ENCODE measurements at regions not wholly inside any gene's neighbourhood (a gene's known extent, or its start where the extent isn't known, plus 50 kb on each side); places are given as distances from the start of the nearest gene placed in this dataset.
A peak's percentile ranks its signal among the peaks of the same experiment; 100 is the strongest.

GRCh38 chr6:27812805-27813492 lies 99.2 kb downstream of the OR2B2 start:
- H3K9ac ChIP-seq (ENCODE audit: extremely low read depth, low read length, poor library complexity, severe bottlenecking), result no peak overlapping the region
- Mint-ChIP-seq H3K4me3 (peak overlapping the region; percentile 67), H3K27ac (peak overlapping the region; percentile 99), H3K4me1 (peaks cover 37% of the 10 kb centered on the region), H3K36me3 (ENCODE audit: low read depth) (no peaks in the 10 kb centered on the region), H3K27me3 (ENCODE audit: insufficient read depth) (no peaks in the 10 kb centered on the region), H3K9me3 (no peaks in the 10 kb centered on the region)
- no peak for TF ChIP-seq CTCF (conservative IDR thresholded peaks at IDR 0.05)
- WGBS, 2 experiments (ENCODE audit: insufficient coverage in 1 of 2, insufficient read length in 1 of 2), result 89 to 93% methylated on average over 12 to 14 of the region's 14 CpGs
- peak; percentile 65 for DNase-seq
- H3K27ac ChIP-seq (ENCODE audit: low read depth, low read length), result no peak overlapping the region
- H3K4me3 ChIP-seq (ENCODE audit: low read length), result peak overlapping the region; percentile 76
- no peaks in the 10 kb centered on the region for H3K36me3 ChIP-seq (ENCODE audit: control insufficient read depth, insufficient read depth, low read length)
- no peaks in the 10 kb centered on the region for H3K9me3 ChIP-seq (ENCODE audit: control insufficient read depth, low read length)
- no peaks in the 10 kb centered on the region for H3K27me3 ChIP-seq (ENCODE audit: control insufficient read depth, insufficient read depth, low read length, poor library complexity, severe bottlenecking)
- H3K4me1 ChIP-seq (ENCODE audit: control insufficient read depth, insufficient read depth, low read length), result peaks cover 8% of the 10 kb centered on the region

- TF ChIP-seq CTCF (conservative IDR thresholded peaks at IDR 0.05), result no peak
- no peaks in the 10 kb centered on the region for H3K36me3 Mint-ChIP-seq (ENCODE audit: low read depth)
- Histone ChIP-seq H3K4me3 (ENCODE audit: low read length) (no peak overlapping the region), H3K9ac (ENCODE audit: extremely low read depth, low read length, poor library complexity, severe bottlenecking) (no peak overlapping the region), H3K27me3 (ENCODE audit: control insufficient read depth, insufficient read depth, low read length, poor library complexity, severe bottlenecking) (no peaks in the 10 kb centered on the region), H3K4me1 (ENCODE audit: control insufficient read depth, insufficient read depth, low read length) (peaks cover 8% of the 10 kb centered on the region), H3K36me3 (ENCODE audit: control insufficient read depth, insufficient read depth, low read length) (no peaks in the 10 kb centered on the region), H3K27ac (ENCODE audit: low read depth, low read length) (no peak overlapping the region), H3K9me3 (ENCODE audit: control insufficient read depth, low read length) (no peaks in the 10 kb centered on the region)
- peak overlapping the region; percentile 67 for H3K4me3 Mint-ChIP-seq
- 52 to 62% methylated on average over 3 to 6 of the region's 6 CpGs for WGBS, 2 experiments (ENCODE audit: insufficient coverage in 1 of 2, insufficient read length in 1 of 2)
- H3K27ac Mint-ChIP-seq, result peak overlapping the region; percentile 88
- no peaks in the 10 kb centered on the region for H3K9me3 Mint-ChIP-seq
- DNase-seq, result no peak
- H3K27me3 Mint-ChIP-seq (ENCODE audit: insufficient read depth), result no peaks in the 10 kb centered on the region
- H3K4me1 Mint-ChIP-seq, result peaks cover 38% of the 10 kb centered on the region
Observed at GRCh38 chr6:27812078-27812804, 100.0 kb downstream of the OR2B2 start.

- Mint-ChIP-seq H3K9me3 (no peaks in the 10 kb centered on the region), H3K36me3 (ENCODE audit: low read depth) (no peaks in the 10 kb centered on the region), H3K27me3 (ENCODE audit: insufficient read depth) (no peaks in the 10 kb centered on the region), H3K27ac (peak overlapping the region; percentile 98), H3K4me1 (peaks cover 34% of the 10 kb centered on the region), H3K4me3 (peak overlapping the region; percentile 92)
- Histone ChIP-seq H3K36me3 (ENCODE audit: control insufficient read depth, insufficient read depth, low read length) (no peaks in the 10 kb centered on the region), H3K27me3 (ENCODE audit: control insufficient read depth, insufficient read depth, low read length, poor library complexity, severe bottlenecking) (no peaks in the 10 kb centered on the region), H3K4me3 (ENCODE audit: low read length) (peak overlapping the region; percentile 95), H3K9me3 (ENCODE audit: control insufficient read depth, low read length) (no peaks in the 10 kb centered on the region), H3K4me1 (ENCODE audit: control insufficient read depth, insufficient read depth, low read length) (peaks cover 5% of the 10 kb centered on the region), H3K9ac (ENCODE audit: extremely low read depth, low read length, poor library complexity, severe bottlenecking) (peak overlapping the region; percentile 83), H3K27ac (ENCODE audit: low read depth, low read length) (no peak overlapping the region)
- DNase-seq, result no peak
- no peak for TF ChIP-seq CTCF (conservative IDR thresholded peaks at IDR 0.05)
Observed at GRCh38 chr6:27811451-27811772, 100.8 kb downstream of the OR2B2 start.

Measured in endodermal cell (in vitro differentiated cells).